Neuronal stem cell (in vitro differentiated cells): ENCODE measurements at regions not wholly inside any gene's neighbourhood (a gene's known extent, or its start where the extent isn't known, plus 50 kb on each side); places are given as distances from the start of the nearest gene placed in this dataset.

Experiments used
- DNase-seq: peaks from one replicate; pipeline ENCODE4 v3.0.0-alpha.2; 2013; ENCODE audit warnings: low spot score
- H2AFZ ChIP-seq: one replicate; pipeline ENCODE4 v1.6.1; 2013; ENCODE audit warnings: mild to moderate bottlenecking, low read length, inconsistent platforms
- H2AK5ac ChIP-seq: 2 replicates; pipeline ENCODE4 v1.6.1; 2013; ENCODE audit warnings: low read depth, mild to moderate bottlenecking, inconsistent platforms, low read length, moderate library complexity, mixed read lengths
- H2BK120ac ChIP-seq: 2 replicates; pipeline ENCODE4 v1.6.1; 2013; ENCODE audit warnings: low read depth, mild to moderate bottlenecking, inconsistent platforms, low read length, moderate library complexity, mixed read lengths
- H2BK12ac ChIP-seq: one replicate; pipeline ENCODE4 v1.6.1; 2013; ENCODE audit warnings: low read length, inconsistent platforms
- H2BK15ac ChIP-seq: 2 replicates; pipeline ENCODE4 v1.6.1; 2013; ENCODE audit warnings: mild to moderate bottlenecking, low read length, inconsistent platforms, mixed read lengths
- H2BK5ac ChIP-seq: one replicate; pipeline ENCODE4 v1.6.1; 2013; ENCODE audit warnings: inconsistent platforms, mild to moderate bottlenecking, low read length, moderate library complexity
- H3K14ac ChIP-seq: one replicate; pipeline ENCODE4 v1.6.1; 2013; ENCODE audit warnings: low read length, inconsistent platforms
- H3K18ac ChIP-seq: 2 replicates; pipeline ENCODE4 v1.6.1; 2013; ENCODE audit warnings: low read length, inconsistent platforms
- H3K23ac ChIP-seq: 2 replicates; pipeline ENCODE4 v1.6.1; 2013; ENCODE audit warnings: low read depth, mild to moderate bottlenecking, mixed read lengths, low read length, inconsistent platforms; ENCODE audit not compliant: poor library complexity
- H3K27ac ChIP-seq: replicated peaks from 3 replicates; pipeline ENCODE4 v1.5.1; 2013; ENCODE audit warnings: low read length, inconsistent platforms
- H3K27me3 ChIP-seq, 3 experiments: 2 replicates each; pipeline ENCODE4 v1.6.1; 2013; ENCODE audit warnings: low read length in 3 of 3, mild to moderate bottlenecking in 2 of 3, inconsistent platforms in 1 of 3, low read depth in 1 of 3, mixed read lengths in 1 of 3, moderate library complexity in 1 of 3; ENCODE audit not compliant: control insufficient read depth in 3 of 3, insufficient read depth in 3 of 3
- H3K36me3 ChIP-seq, 2 donors: replicated peaks in 1 of 2; 2 replicates each; pipeline ENCODE4 v1.6.1; 2013; ENCODE audit warnings: low read length in 2 of 2; ENCODE audit not compliant: control insufficient read depth in 2 of 2, insufficient read depth in 2 of 2
- H3K4ac ChIP-seq: 2 replicates; pipeline ENCODE4 v1.6.1; 2013; ENCODE audit warnings: inconsistent platforms, mild to moderate bottlenecking, low read length, moderate library complexity
- H3K4me1 ChIP-seq, 2 donors: 1 replicate in 1 of 2; 2 replicates in 1 of 2; pipeline ENCODE4 v1.6.1; 2013; ENCODE audit warnings: low read length in 2 of 2, low read depth in 1 of 2; ENCODE audit not compliant: control insufficient read depth in 2 of 2, insufficient read depth in 1 of 2
- H3K4me2 ChIP-seq: one replicate; pipeline ENCODE4 v1.6.1; 2013; ENCODE audit warnings: mild to moderate bottlenecking, low read length, inconsistent platforms; ENCODE audit not compliant: insufficient read depth, poor library complexity, severe bottlenecking
- H3K4me3 ChIP-seq, 2 donors: 2 replicates each; pipeline ENCODE4 v1.5.1; 2013; ENCODE audit warnings: low read length in 2 of 2, mild to moderate bottlenecking in 2 of 2, inconsistent platforms in 1 of 2, moderate library complexity in 1 of 2
- H3K79me1 ChIP-seq: one replicate; pipeline ENCODE4 v1.6.1; 2013; ENCODE audit warnings: low read depth, mild to moderate bottlenecking, inconsistent platforms, low read length, moderate library complexity
- H3K9ac ChIP-seq: one replicate; pipeline ENCODE4 v1.6.1; 2013; ENCODE audit warnings: mild to moderate bottlenecking, low read depth, low read length, inconsistent platforms; ENCODE audit not compliant: poor library complexity
- H3K9me3 ChIP-seq, 2 donors: replicated peaks in 1 of 2; 2 replicates each; pipeline versions ENCODE3 to v1.6.1; 2013; ENCODE audit warnings: low read length in 2 of 2, mild to moderate bottlenecking in 2 of 2, inconsistent platforms in 1 of 2, low read depth in 1 of 2, mixed read lengths in 1 of 2, moderate library complexity in 1 of 2; ENCODE audit not compliant: control insufficient read depth in 2 of 2, insufficient read depth in 1 of 2
- H4K8ac ChIP-seq: one replicate; pipeline ENCODE4 v1.6.1; 2013; ENCODE audit warnings: low read depth, mild to moderate bottlenecking, inconsistent platforms, low read length, moderate library complexity
- H4K91ac ChIP-seq: one replicate; pipeline ENCODE4 v1.6.1; 2013; ENCODE audit warnings: low read length, low read depth, mild to moderate bottlenecking, inconsistent platforms; ENCODE audit not compliant: poor library complexity
- WGBS, 2 donors: extraction: QIAGEN DNeasy Blood & Tissue Kit; methylation state at CpG; one replicate each; pipeline ENCODE4 v1.1.7; 2013; ENCODE audit warnings: missing lambda C conversion rate in 2 of 2, mixed read lengths in 1 of 2; ENCODE audit not compliant: insufficient read length in 2 of 2, insufficient replicate concordance in 1 of 2; ENCODE audit errors: extremely low coverage in 2 of 2; 5-methylcytosine and 5-hydroxymethylcytosine counted together

DNA sequence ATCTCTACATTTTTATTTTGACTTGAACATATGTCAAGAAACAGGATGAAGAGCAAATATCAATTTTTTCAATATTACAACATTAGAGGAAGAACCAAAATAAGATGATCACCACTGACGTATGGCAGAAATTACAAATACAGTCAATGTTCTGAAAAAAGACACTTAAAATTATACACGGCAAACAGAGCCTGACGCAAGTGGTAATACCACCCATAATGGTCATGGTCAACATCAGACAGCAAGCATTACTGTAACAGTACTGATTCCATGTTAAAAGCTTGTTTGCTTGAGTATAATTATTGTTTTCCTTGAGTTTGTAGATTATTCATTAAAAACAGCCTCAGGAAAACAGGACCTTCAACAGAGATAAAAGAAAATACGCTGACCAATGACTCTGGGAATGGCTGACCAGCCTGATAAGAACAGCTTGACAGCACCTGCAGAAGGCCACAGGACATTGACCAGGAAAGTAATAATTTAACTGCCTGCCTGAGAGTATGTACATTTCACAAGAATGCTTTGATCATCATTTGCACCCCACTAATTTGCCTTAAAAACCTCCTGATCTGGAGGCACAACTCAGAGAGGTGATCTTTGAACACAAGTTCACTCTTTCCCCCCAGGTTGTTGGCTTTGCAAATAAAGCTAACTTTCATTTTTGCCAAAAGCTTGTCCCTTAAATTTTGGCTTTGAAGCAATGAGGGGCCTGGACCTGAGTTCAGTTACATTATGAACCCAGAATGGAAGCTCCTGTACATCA is 187.3 kb downstream of the IPO8 start:
- Histone ChIP-seq H3K4ac (no peak overlapping the region), H2BK5ac (no peak overlapping the region)
- WGBS, 2 donors = no CpG with 5 or more reads among the region's 4 CpGs

DNA sequence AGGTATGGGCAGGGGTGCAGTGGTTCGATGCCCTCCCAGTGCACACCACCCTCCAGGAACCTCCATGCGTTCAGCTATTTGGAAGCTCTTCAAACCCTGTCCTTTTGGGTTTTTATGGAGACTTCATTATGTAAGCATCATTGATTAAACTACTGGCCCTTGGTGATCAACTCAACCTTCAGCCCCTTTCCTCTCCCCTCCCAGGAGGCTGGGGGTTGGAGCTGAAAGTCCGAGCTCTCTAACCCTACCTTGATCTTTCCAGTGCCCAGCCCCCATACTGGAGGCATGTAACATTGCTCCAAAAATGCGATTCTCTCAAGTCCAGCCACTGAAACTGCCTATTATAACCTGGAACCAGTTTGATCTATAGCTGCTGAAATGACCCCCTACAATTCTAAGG is 188.1 kb downstream of the IPO8 start:
- H2BK12ac ChIP-seq = no peak overlapping the region
- H3K4me1 ChIP-seq = no peaks in the 10 kb centered on the region
- H3K36me3 ChIP-seq = no peaks in the 10 kb centered on the region
- H4K91ac ChIP-seq = no peak overlapping the region
- H3K27me3 ChIP-seq = peaks cover 0 to 4% (median 0%) of the 10 kb centered on the region in 3 experiments
- H3K9ac ChIP-seq = no peak overlapping the region
- no peak overlapping the region for H3K27ac ChIP-seq
- no peak overlapping the region for H3K14ac ChIP-seq
- H3K23ac ChIP-seq = no peak overlapping the region
- H3K79me1 ChIP-seq = no peaks in the 10 kb centered on the region
- H2BK120ac ChIP-seq = no peak overlapping the region
- no peak for DNase-seq
- no peak overlapping the region for H3K4ac ChIP-seq
- no peak overlapping the region for H2BK5ac ChIP-seq
- H3K4me2 ChIP-seq = no peak overlapping the region
- no peaks in the 10 kb centered on the region for H3K9me3 ChIP-seq
- WGBS, 2 donors = no CpG with 5 or more reads among the region's 4 CpGs
- H4K8ac ChIP-seq = no peak overlapping the region
- H3K4me3 ChIP-seq = no peak overlapping the region
- H2AFZ ChIP-seq = no peak overlapping the region
- no peak overlapping the region for H3K18ac ChIP-seq
- H2BK15ac ChIP-seq = no peak overlapping the region
- no peak overlapping the region for H2AK5ac ChIP-seq

More for the DNA sequence above, 187.3 kb downstream of the IPO8 start:
- no peaks in the 10 kb centered on the region for H3K36me3 ChIP-seq
- no peak overlapping the region for H2BK15ac ChIP-seq
- H2AK5ac ChIP-seq = no peak overlapping the region
- no peak overlapping the region for H2BK12ac ChIP-seq
- H3K4me3 ChIP-seq = no peak overlapping the region
- H3K9me3 ChIP-seq = no peaks in the 10 kb centered on the region
- no peak overlapping the region for H4K8ac ChIP-seq
- no peak overlapping the region for H4K91ac ChIP-seq
- H3K9ac ChIP-seq = no peak overlapping the region
- no peak overlapping the region for H2AFZ ChIP-seq
- no peak overlapping the region for H3K14ac ChIP-seq
- H3K27me3 ChIP-seq = peaks cover 0 to 4% (median 0%) of the 10 kb centered on the region in 3 experiments
- H3K27ac ChIP-seq = no peak overlapping the region
- no peak overlapping the region for H3K4me2 ChIP-seq
- H3K23ac ChIP-seq = no peak overlapping the region
- DNase-seq = no peak
- no peak overlapping the region for H3K18ac ChIP-seq
- no peak overlapping the region for H2BK120ac ChIP-seq
- no peaks in the 10 kb centered on the region for H3K79me1 ChIP-seq
- peaks cover 0 to 3% of the 10 kb centered on the region in 2 donors for H3K4me1 ChIP-seq

DNA sequence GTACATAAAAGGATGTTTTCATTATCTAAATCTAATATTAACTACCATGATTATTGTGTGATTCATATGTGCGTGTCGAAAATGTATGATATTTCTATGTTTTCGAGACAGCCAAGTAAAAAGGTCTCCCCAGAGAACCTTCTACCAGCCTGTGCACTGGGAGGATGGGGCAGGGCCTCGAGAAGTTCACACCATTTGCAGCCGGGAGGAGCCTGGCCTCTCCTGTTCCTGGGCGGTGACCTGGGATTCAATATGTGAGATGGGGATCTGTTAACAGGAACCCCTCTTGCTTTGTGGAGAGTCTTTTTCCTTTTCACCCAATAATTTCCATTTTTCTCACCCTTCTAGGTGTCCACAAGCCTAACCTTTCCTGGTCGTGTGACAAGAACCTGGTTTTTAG is 189.3 kb downstream of the IPO8 start:
- H2AK5ac ChIP-seq = no peak overlapping the region
- WGBS, 2 donors = no CpG with 5 or more reads among the region's 7 CpGs
- no peaks in the 10 kb centered on the region for H3K4me1 ChIP-seq
- no peak overlapping the region for H2BK12ac ChIP-seq
- H3K18ac ChIP-seq = no peak overlapping the region
- no peak overlapping the region for H3K27ac ChIP-seq
- no peak overlapping the region for H4K91ac ChIP-seq
- H2BK5ac ChIP-seq = no peak overlapping the region
- peaks cover 0 to 4% (median 0%) of the 10 kb centered on the region in 3 experiments for H3K27me3 ChIP-seq
- H3K23ac ChIP-seq = no peak overlapping the region
- no peak overlapping the region for H2BK120ac ChIP-seq
- H3K4me2 ChIP-seq = no peak overlapping the region
- H3K4ac ChIP-seq = no peak overlapping the region
- H3K9me3 ChIP-seq = no peaks in the 10 kb centered on the region
- H4K8ac ChIP-seq = no peak overlapping the region
- no peaks in the 10 kb centered on the region for H3K36me3 ChIP-seq
- no peak overlapping the region for H2BK15ac ChIP-seq
- no peak overlapping the region for H2AFZ ChIP-seq
- no peak overlapping the region for H3K9ac ChIP-seq
- H3K4me3 ChIP-seq = no peak overlapping the region
- H3K79me1 ChIP-seq = no peaks in the 10 kb centered on the region
- no peak for DNase-seq
- no peak overlapping the region for H3K14ac ChIP-seq

DNA sequence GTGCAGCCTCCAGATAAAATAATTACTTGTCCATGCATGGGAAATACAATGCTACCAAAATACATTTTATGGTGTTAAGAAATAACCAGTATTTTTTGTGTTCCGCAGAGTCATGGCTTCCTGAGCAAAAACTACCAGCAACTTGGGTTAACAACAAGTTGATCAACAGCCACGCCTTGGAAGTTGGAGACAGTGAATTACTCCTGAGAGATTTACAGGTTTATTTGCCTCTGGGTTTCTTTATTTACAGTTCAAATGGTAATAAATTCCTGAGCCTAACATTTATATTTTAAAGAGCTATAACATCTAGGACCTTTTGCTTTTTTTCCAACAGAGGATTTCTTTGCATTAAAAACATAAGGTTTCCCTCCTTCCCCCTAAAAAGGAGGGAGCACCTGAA is 194.0 kb downstream of the IPO8 start:
- no CpG with 5 or more reads among the region's 2 CpGs for WGBS, 2 donors
- no peaks in the 10 kb centered on the region for H3K27me3 ChIP-seq

More for the DNA sequence above, 194.0 kb downstream of the IPO8 start:
- Histone ChIP-seq H3K14ac (no peak overlapping the region), H2BK120ac (no peak overlapping the region), H4K8ac (no peak overlapping the region), H3K9ac (no peak overlapping the region), H4K91ac (no peak overlapping the region), H3K4ac (no peak overlapping the region), H3K9me3 (no peaks in the 10 kb centered on the region), H2BK5ac (no peak overlapping the region), H3K79me1 (no peaks in the 10 kb centered on the region), H2AK5ac (no peak overlapping the region), H3K4me1 (no peaks in the 10 kb centered on the region), H3K18ac (no peak overlapping the region), H2BK15ac (no peak overlapping the region), H3K36me3 (no peaks in the 10 kb centered on the region), H3K23ac (no peak overlapping the region), H3K4me2 (no peak overlapping the region), H2BK12ac (no peak overlapping the region), H2AFZ (no peak overlapping the region), H3K4me3 (no peak overlapping the region), H3K27ac (no peak overlapping the region)
- DNase-seq = no peak
